ENCODE measurements at regions not wholly inside any gene's neighbourhood (a gene's known extent, or its start where the extent isn't known, plus 50 kb on each side); places are given as distances from the start of the nearest gene placed in this dataset.

- H3K27ac ChIP-seq = no peak overlapping the region
- H3K9me3 ChIP-seq = no peaks in the 10 kb centered on the region
- ATAC-seq (no peak), DNase-seq (no peak)
- H3K36me3 ChIP-seq = no peaks in the 10 kb centered on the region
- intact Hi-C loops (cut with DNase I) = no loop called here
- no peak for TF ChIP-seq CTCF (IDR thresholded peaks at IDR 0.05)
- H3K4me3 ChIP-seq = no peak overlapping the region
- H3K4me1 ChIP-seq = peaks cover 13% of the 10 kb centered on the region
- H3K27me3 ChIP-seq = no peaks in the 10 kb centered on the region
These were observed 181.4 kb upstream of the DPT start for GRCh38 chr1:168910403-168910802.

- H3K4me1 ChIP-seq = peaks cover 13% of the 10 kb centered on the region
- H3K36me3 ChIP-seq = no peaks in the 10 kb centered on the region
- no peak overlapping the region for H3K4me3 ChIP-seq
- H3K9me3 ChIP-seq = no peaks in the 10 kb centered on the region
- DNase-seq (no peak), ATAC-seq (no peak)
- intact Hi-C loops (cut with DNase I) = no loop called here
- no peak overlapping the region for H3K27ac ChIP-seq
- no peak for TF ChIP-seq CTCF (IDR thresholded peaks at IDR 0.05)
- H3K27me3 ChIP-seq = no peaks in the 10 kb centered on the region
These were observed 182.4 kb upstream of the DPT start for GRCh38 chr1:168911370-168911769.

- DNase-seq = no peak
- no peak for TF ChIP-seq CTCF (IDR thresholded peaks at IDR 0.05)
- Histone ChIP-seq H3K27me3 (no peaks in the 10 kb centered on the region), H3K36me3 (no peaks in the 10 kb centered on the region), H3K9me3 (no peaks in the 10 kb centered on the region), H3K4me3 (no peak overlapping the region), H3K27ac (no peak overlapping the region), H3K4me1 (no peaks in the 10 kb centered on the region)
- ATAC-seq = no peak
- intact Hi-C loops (cut with DNase I) = no loop called here
These were observed 184.9 kb upstream of the DPT start for GRCh38 chr1:168913711-168914463.

- H3K4me1 ChIP-seq = peaks cover 18% of the 10 kb centered on the region
- no peaks in the 10 kb centered on the region for H3K27me3 ChIP-seq
- no peak overlapping the region for H3K4me3 ChIP-seq
- H3K36me3 ChIP-seq = no peaks in the 10 kb centered on the region
- intact Hi-C loops (cut with DNase I) = no loop called here
- no peaks in the 10 kb centered on the region for H3K9me3 ChIP-seq
- DNase-seq (no peak), ATAC-seq (no peak)
- TF ChIP-seq CTCF (IDR thresholded peaks at IDR 0.05) = no peak
- H3K27ac ChIP-seq = no peak overlapping the region
These were observed 188.3 kb upstream of the DPT start for GRCh38 chr1:168917309-168917708.

- intact Hi-C loops (cut with DNase I) = no loop called here
- H3K36me3 ChIP-seq = no peaks in the 10 kb centered on the region
- peaks cover 18% of the 10 kb centered on the region for H3K4me1 ChIP-seq
- no peaks in the 10 kb centered on the region for H3K9me3 ChIP-seq
- no peak for DNase-seq
- no peaks in the 10 kb centered on the region for H3K27me3 ChIP-seq
- H3K27ac ChIP-seq = no peak overlapping the region
- no peak for TF ChIP-seq CTCF (IDR thresholded peaks at IDR 0.05)
- no peak for ATAC-seq
- no peak overlapping the region for H3K4me3 ChIP-seq
These were observed 188.7 kb upstream of the ATP1B1 start for GRCh38 chr1:168917796-168918195.
